HPDE6-E6E7 (cell line): ENCODE measurements at regions not wholly inside any gene's neighbourhood (a gene's known extent, or its start where the extent isn't known, plus 50 kb on each side); places are given as distances from the start of the nearest gene placed in this dataset.
"Not testable (repeated sequence)": the region's sequence is repeated elsewhere in the genome, so short reads cannot be mapped to it uniquely, and the experiment has no call there.

Source experiments
- DNase-seq: peaks from one replicate; pipeline ENCODE4 v3.0.0; 2011; ENCODE audit warnings: missing footprints; ENCODE audit errors: extremely low spot score

- DNase-seq = no peak
These were observed 684.4 kb upstream of the SYT4 start for GRCh38 chr18:43961722-43962121.

- no peak for DNase-seq
These were observed 687.4 kb upstream of the SYT4 start for GRCh38 chr18:43964666-43965065.

GRCh38 chr18:43965691-43966090, 688.4 kb upstream of the SYT4 start:
- no peak for DNase-seq

DNA sequence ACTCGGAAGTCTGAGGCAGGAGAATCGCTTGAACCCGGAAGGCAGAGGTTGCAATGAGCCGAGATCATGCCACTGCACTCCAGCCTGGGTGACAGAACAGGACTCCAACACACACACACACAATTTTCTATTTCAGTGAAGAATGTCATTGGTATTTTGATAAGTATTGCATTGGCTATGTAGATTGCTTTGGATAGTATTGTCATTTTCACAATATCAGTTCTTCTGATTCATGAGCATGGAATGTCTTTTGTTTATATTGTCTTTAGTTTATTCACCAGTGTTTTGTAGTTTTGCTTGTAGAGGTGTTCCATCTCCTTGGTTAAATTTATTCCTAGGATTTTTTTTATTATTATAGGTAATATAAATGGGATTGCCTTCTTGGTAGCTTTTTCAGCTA, 693.4 kb upstream of the SYT4 start:
- DNase-seq = no peak

DNA sequence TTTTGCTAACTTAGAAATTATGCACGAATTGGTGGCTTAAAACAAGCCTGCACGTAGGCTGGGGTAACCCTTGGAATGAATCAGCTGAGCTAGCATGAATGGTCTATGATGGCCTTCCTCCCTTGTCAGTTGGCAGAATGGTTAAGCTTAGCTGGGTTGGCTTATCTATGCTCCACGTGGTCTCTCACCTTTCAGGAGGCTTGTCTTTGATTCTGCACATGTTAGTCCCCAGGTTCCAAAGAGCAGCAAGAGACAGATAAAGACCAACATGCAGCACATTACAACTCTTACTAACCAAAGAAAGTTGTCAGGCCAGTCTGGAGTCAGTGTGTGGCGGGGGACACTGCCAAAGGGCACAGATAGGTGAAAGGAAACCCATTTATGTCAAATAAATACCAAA, 700.9 kb upstream of the SYT4 start:
- no peak for DNase-seq

GRCh38 chr18:43982582-43982981, 698.1 kb upstream of the SETBP1 start:
- DNase-seq = no peak

- not testable (repeated sequence) for DNase-seq
These were observed 693.6 kb upstream of the SETBP1 start for GRCh38 chr18:43987061-43987460.

GRCh38 chr18:43992741-43993140, 687.9 kb upstream of the SETBP1 start:
- no peak for DNase-seq

DNA sequence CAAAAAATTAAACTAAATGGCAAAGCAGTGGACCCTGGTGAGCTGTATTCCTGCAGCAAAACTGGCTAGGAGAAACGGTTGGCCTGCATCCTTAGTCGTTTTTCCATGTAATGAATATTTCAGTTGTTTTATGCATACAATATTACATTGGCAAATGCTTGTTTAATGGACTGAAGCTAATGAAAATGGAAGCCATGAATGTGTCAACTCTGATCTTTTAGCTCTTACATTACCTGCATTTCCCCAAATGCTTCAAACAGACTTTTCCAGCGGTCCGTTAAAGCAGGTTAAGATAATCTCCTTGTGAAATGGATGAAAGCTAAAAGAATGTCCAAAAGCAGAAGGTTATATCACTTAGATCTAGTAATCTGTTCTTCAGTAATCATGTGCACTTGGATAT, 686.3 kb upstream of the SETBP1 start:
- no peak for DNase-seq

- no peak for DNase-seq
These were observed 666.8 kb upstream of the SETBP1 start for GRCh38 chr18:44013871-44014270.

DNA sequence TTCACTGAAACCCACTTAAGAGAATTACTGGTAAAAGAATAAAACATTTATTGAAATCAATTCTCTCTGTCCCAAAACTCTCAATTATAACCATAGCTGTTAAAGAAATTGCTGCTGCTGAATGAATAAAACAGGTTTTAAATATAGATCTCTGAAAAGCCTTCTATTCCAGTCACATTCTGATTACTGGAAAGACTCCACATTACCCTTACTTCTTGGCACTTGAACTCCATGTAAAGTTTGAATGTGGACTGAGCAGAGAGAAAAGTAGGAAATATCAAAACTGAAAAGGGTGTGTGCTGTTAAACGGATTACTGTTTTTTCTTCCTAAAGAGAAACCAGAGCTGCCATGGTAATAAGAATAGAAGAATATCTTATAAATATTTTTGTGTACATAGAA, 655.3 kb upstream of the SETBP1 start:
- no peak for DNase-seq

- no peak for DNase-seq
These were observed 652.6 kb upstream of the SETBP1 start for GRCh38 chr18:44028109-44028508.

DNA sequence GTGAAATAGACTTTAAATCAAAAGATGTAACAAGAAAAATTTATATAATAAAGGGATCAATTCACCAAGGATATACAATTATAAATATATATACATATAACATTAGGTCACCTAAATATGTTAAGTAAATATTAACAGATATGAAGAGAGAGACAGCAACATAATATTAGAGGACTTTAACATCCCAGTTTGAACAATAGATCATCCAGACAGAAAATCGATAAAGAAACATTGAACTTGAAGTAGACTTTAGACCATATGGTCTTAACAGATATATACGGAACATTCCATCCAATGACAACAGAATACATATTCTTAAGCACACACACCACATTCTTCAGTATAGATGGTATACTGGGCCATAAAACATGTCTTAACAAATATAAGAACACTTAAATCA, 649.6 kb upstream of the SETBP1 start:
- no peak for DNase-seq

- DNase-seq = no peak
These were observed 647.5 kb upstream of the SETBP1 start for GRCh38 chr18:44033144-44033701.

GRCh38 chr18:44035554-44035953, 645.1 kb upstream of the SETBP1 start:
- no peak for DNase-seq

DNA sequence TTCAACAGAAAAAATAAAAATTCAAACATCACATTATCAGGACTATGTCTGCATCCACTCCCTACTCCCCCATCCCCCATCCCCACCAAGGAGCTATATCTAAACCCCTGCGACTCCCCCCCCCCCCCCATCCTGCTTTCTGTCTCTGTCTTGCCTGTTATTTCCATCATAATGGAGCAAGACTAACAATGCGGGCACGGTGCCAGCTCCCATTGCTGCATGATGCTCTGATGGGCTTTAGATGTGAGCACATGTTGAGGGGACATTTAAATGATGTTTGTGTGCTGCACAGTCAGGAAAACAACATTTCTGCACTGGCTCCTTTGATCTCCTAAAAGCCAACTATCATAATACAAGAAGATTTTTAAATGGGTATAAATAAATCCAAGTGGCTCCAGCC, 644.2 kb upstream of the SETBP1 start:
- DNase-seq = no peak

GRCh38 chr18:44039216-44039615, 641.5 kb upstream of the SETBP1 start:
- no peak for DNase-seq

GRCh38 chr18:44039826-44040225, 640.9 kb upstream of the SETBP1 start:
- no peak for DNase-seq

DNA sequence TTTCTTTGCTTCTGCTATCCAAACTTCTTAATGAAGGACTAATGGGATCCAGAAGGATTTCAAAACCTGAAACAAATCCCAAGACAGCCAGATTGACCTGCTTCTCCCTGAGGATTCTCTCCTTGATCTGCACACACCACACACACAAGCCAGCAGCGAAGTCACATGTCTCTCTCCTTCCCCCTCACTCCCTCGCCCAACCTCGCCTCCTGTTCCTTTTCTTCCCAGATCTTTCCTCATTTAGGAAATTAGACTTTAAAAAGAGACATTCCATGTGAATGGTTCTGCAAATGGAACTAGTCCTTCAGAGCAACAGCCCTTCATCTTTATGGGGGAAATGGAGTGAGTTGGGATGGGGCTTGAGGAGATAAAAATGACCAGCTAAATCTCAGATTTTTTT, 639.1 kb upstream of the SETBP1 start:
- no peak for DNase-seq

- DNase-seq = no peak
These were observed 638.7 kb upstream of the SETBP1 start for GRCh38 chr18:44041961-44042360.

DNA sequence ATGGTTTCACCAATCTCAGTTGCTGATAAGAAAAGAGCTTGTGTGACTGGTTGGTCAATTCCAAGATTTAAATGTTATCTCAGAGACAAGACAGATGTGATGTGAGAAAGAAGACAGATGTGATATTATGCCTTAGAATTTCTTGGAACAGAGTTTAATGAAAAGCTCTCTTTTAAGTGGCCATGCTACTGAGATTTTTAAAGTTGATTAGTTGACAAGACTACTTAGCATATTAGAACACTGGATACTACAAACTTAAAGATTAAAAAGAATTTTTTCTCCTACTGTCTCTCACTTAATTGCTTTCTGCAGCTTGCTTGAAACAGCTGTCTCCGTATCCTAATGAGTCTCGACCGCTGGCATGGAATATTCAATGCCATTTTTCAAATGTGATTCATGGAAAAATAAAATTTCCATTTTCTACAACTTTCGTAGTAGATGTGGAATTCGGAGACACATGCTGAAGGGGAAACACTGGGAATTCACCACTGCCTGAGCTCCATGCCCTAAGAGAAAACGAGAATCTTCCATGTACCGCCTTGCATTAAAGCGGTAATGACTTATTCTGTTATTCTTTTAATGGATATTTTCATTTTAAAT, 634.2 kb upstream of the SETBP1 start:
- no peak for DNase-seq

GRCh38 chr18:44047585-44047984, 633.1 kb upstream of the SETBP1 start:
- DNase-seq = no peak

DNA sequence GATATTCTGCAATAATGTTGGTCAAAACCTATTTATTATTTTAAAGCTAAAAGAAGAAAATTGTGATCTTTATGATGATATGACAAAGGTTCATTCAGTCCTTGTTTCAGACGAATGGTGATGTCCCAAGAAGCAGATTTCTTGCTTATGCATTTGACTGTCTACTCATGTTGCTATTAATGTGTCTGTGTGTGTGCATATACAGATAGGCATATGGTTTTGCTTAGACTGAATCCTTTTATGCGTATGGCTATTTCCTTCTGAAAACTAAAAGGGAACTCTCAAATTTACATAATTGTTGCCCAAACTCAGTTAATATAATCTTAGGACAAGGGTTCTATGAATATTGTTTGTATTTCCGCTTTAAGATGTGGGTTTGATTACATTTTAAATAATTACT, 632.3 kb upstream of the SETBP1 start:
- DNase-seq = no peak

DNA sequence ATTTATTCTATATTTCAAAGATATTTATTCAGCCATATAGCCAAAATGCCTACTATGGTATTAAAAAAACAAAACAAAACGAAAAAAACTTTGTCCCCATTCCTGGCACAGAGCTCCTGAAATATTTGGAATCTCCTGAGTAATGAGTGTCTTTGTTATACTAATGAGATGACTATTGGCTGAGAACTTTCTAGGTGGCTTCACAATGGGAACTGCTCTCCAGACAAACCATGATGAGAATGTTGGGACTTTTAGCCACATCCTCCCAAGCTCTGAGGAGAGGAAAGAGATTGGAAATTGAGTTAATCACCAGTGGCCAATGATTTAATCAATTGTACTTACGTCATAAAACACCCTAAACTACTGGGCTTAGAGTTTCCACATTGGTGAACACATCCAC, 631.8 kb upstream of the SETBP1 start:
- DNase-seq = no peak
